HCT116 (cell line): ENCODE measurements at regions not wholly inside any gene's neighbourhood (a gene's known extent, or its start where the extent isn't known, plus 50 kb on each side); places are given as distances from the start of the nearest gene placed in this dataset.

Experiments used
- ATAC-seq: fragments of 200-7000 bp; cut with Tn5 transposase; 2 replicates; pipeline ENCODE4 v1.9.1; 2020; ENCODE audit warnings: mild to moderate bottlenecking, moderate library complexity
- BruUV-seq: library from RNA; stranded (reverse); fragments of 400-500 nt; replicated peaks from 2 replicates; lab custom pipeline; 2021; lab: Mats Ljungman, UMichigan
- CTCF ChIA-PET: fragments of 300-600 bp; sonication (Branson Sonifier 250); formaldehyde crosslinking; loops from one replicate; lab custom pipeline; 2021; ENCODE audit warnings: antibody characterized with exemption; lab: Charles Lee
- POLR2A ChIA-PET: fragments of 300-600, 350-600 bp; sonication (Branson Sonifier 250); formaldehyde crosslinking; loops from one replicate; lab custom pipeline; 2021; ENCODE audit warnings: antibody characterized with exemption; lab: Charles Lee
- RAD21 ChIA-PET, 2 experiments: fragments of 300-600 bp; sonication (Branson Sonifier 250); formaldehyde crosslinking; loops; one replicate each; lab custom pipeline; 2023; ENCODE audit warnings: low total read pairs in 2 of 2; ENCODE audit not compliant: uncharacterized antibody in 2 of 2, unreplicated experiment in 2 of 2, low non-redundant PET in 1 of 2; lab: Charles Lee
- DNase-seq: peaks from one replicate; pipeline ENCODE4 v3.0.0-alpha.2; 2010; ENCODE audit warnings: low read depth, low spot score
- H2AFZ ChIP-seq: fragments of 200-600 bp; shearing (Covaris generic), sonication (generic); 2 replicates; pipeline ENCODE4 v1.6.1; 2017; ENCODE audit warnings: low read depth, mixed run types, mixed read lengths, antibody characterized with exemption, low read length; ENCODE audit not compliant: poor library complexity, severe bottlenecking
- H3K27ac ChIP-seq: 2 replicates; pipeline ENCODE4 v1.5.1; 2012; ENCODE audit warnings: low read depth, low read length
- H3K27me3 ChIP-seq: fragments of 200-600 bp; sonication (generic); 2 replicates; pipeline ENCODE4 v1.6.1; 2016; ENCODE audit warnings: mixed run types, low read length, mixed read lengths; ENCODE audit not compliant: insufficient read depth
- H3K36me3 ChIP-seq, 2 experiments: fragments of 200-500 bp in 1 of 2; fragments of 200-600 bp in 1 of 2; sonication (Bioruptor generic) in 1 of 2; sonication (generic) in 1 of 2; 2 replicates each; pipeline versions ENCODE4 v1.5.1 to v1.6.1; 2014 to 2016; ENCODE audit warnings: low read length in 2 of 2, inconsistent platforms in 1 of 2, mixed read lengths in 1 of 2, mixed run types in 1 of 2; ENCODE audit not compliant: insufficient read depth in 2 of 2, control insufficient read depth in 1 of 2
- H3K4me1 ChIP-seq, 2 experiments: fragments of 200-600 bp in 1 of 2; sonication (generic) in 1 of 2; 2 replicates each; pipeline versions ENCODE4 v1.5.1 to v1.6.1; 2012 to 2017; ENCODE audit warnings: low read length in 2 of 2, inconsistent platforms in 1 of 2, mild to moderate bottlenecking in 1 of 2, mixed read lengths in 1 of 2, mixed run types in 1 of 2, moderate library complexity in 1 of 2; ENCODE audit not compliant: insufficient read depth in 2 of 2, control insufficient read depth in 1 of 2
- H3K4me2 ChIP-seq: fragments of 200-600 bp; sonication (generic); 2 replicates; pipeline ENCODE4 v1.6.1; 2017; ENCODE audit warnings: mixed run types, low read length, mixed read lengths
- H3K4me3 ChIP-seq, 2 experiments: fragments of 200-600 bp in 1 of 2; sonication (generic) in 1 of 2; replicated peaks in 1 of 2; 2 replicates each; pipeline ENCODE4 v1.5.1; 2011 to 2016; ENCODE audit warnings: low read length in 2 of 2, control low read depth in 1 of 2, low read depth in 1 of 2, mild to moderate bottlenecking in 1 of 2, mixed read lengths in 1 of 2, mixed run types in 1 of 2
- H3K79me2 ChIP-seq: fragments of 200-600 bp; sonication (generic); 2 replicates; pipeline ENCODE4 v1.6.1; 2017; ENCODE audit warnings: mild to moderate bottlenecking, mixed run types, low read length, moderate library complexity, mixed read lengths; ENCODE audit not compliant: insufficient read depth
- H3K9ac ChIP-seq: fragments of 200-600 bp; sonication (generic); 2 replicates; pipeline ENCODE4 v1.6.1; 2016; ENCODE audit warnings: low read length, mixed read lengths
- H3K9me2 ChIP-seq: fragments of 200-600 bp; sonication (generic), shearing (Covaris generic); 2 replicates; pipeline ENCODE4 v1.6.1; 2017; ENCODE audit warnings: mixed run types, mild to moderate bottlenecking, moderate library complexity; ENCODE audit not compliant: insufficient read depth
- H3K9me3 ChIP-seq, 2 experiments: fragments of 200-500 bp in 1 of 2; fragments of 200-600 bp in 1 of 2; sonication (Bioruptor generic) in 1 of 2; sonication (generic) in 1 of 2; 2 replicates each; pipeline ENCODE4 v1.6.1; 2014 to 2017; ENCODE audit warnings: low read length in 2 of 2, mixed read lengths in 2 of 2, inconsistent platforms in 1 of 2, low read depth in 1 of 2, mild to moderate bottlenecking in 1 of 2, mixed run types in 1 of 2, moderate library complexity in 1 of 2; ENCODE audit not compliant: control insufficient read depth in 1 of 2, insufficient read depth in 1 of 2
- H4K20me1 ChIP-seq: fragments of 200-600 bp; sonication (generic), shearing (Covaris generic); 2 replicates; pipeline ENCODE4 v1.6.1; 2017; ENCODE audit warnings: mixed run types, mild to moderate bottlenecking, moderate library complexity; ENCODE audit not compliant: insufficient read depth
- CBX3 ChIP-seq: IDR thresholded peaks from 2 replicates; pipeline ENCODE4 v1.6.1; 2012; ENCODE audit warnings: low read depth
- CEBPB ChIP-seq: IDR thresholded peaks from 2 replicates; pipeline ENCODE4 v1.6.1; 2012; ENCODE audit warnings: low read depth
- EGR1 ChIP-seq: IDR thresholded peaks from 2 replicates; pipeline ENCODE4 v1.6.1; 2012; ENCODE audit warnings: low read depth
- EZH2 ChIP-seq: fragments of 200-600 bp; sonication (generic); IDR thresholded peaks from 2 replicates; pipeline ENCODE4 v1.6.1; 2017; ENCODE audit warnings: antibody characterized with exemption, mixed run types
- POLR2A ChIP-seq: IDR thresholded peaks from 2 replicates; pipeline ENCODE4 v1.7.0; 2011; ENCODE audit warnings: borderline replicate concordance; ENCODE audit not compliant: insufficient read depth, insufficient read length; ENCODE audit errors: extremely low read depth
- SIN3A ChIP-seq: IDR thresholded peaks from 2 replicates; pipeline ENCODE4 v1.6.1; 2012; ENCODE audit warnings: low read depth
- SP1 ChIP-seq: IDR thresholded peaks from 2 replicates; pipeline ENCODE4 v1.6.1; 2012; ENCODE audit warnings: low read depth
- SRF ChIP-seq: IDR thresholded peaks from 2 replicates; pipeline ENCODE4 v1.6.1; 2012; ENCODE audit warnings: low read depth
- ZFX ChIP-seq: fragments of 450-650 bp; IDR thresholded peaks from 2 replicates; pipeline ENCODE4 v1.6.1; 2017
- ZNF274 ChIP-seq: fragments of 200-500 bp; sonication (Bioruptor generic); IDR thresholded peaks from 2 replicates; pipeline ENCODE4 v1.6.1; 2014; ENCODE audit warnings: mild to moderate bottlenecking, low read depth, low read length, inconsistent platforms
- intact Hi-C: fragments of 100-400 bp; cut with micrococcal nuclease; formaldehyde crosslinking; loops from 2 replicates; pipeline ENCODE4 v1.10.0; 2022
- TF ChIP-seq, protein P1 (sequence below): IDR thresholded peaks from 2 replicates; pipeline ENCODE4 v1.6.1; 2012

GRCh38 chr18:68409576-68409975 lies 305.3 kb downstream of the TMX3 start:
- peaks cover 10% of the 10 kb centered on the region in 2 experiments; a peak in 2 of 4 replicates for H3K9me3 ChIP-seq
- ChIA-PET CTCF (no interaction called here), POLR2A (no interaction called here), RAD21 (no interaction called here)
- DNase-seq (no peak), ATAC-seq (no peak)
- no peaks in the 10 kb centered on the region for H3K36me3 ChIP-seq
- no peak overlapping the region for H3K4me3 ChIP-seq
- no TSS peak for BruUV-seq
- no peak overlapping the region for H3K4me2 ChIP-seq
- no peaks in the 10 kb centered on the region for H4K20me1 ChIP-seq
- no peaks in the 10 kb centered on the region for H3K9me2 ChIP-seq
- no peak overlapping the region for H3K9ac ChIP-seq
- intact Hi-C loops: no loop called here
- H3K79me2 ChIP-seq: no peaks in the 10 kb centered on the region
- TF ChIP-seq, protein P1, sequence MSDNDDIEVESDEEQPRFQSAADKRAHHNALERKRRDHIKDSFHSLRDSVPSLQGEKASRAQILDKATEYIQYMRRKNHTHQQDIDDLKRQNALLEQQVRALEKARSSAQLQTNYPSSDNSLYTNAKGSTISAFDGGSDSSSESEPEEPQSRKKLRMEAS: no peak
- TF ChIP-seq SRF: no peak
- TF ChIP-seq EGR1: no peak
- no peak for TF ChIP-seq SP1
- no peak for TF ChIP-seq CBX3
- TF ChIP-seq, all 23 proteins: peak for 0
- Histone ChIP-seq H3K27ac (no peak overlapping the region), H3K27me3 (no peaks in the 10 kb centered on the region), H2AFZ (no peak overlapping the region), H3K4me1 (no peaks in the 10 kb centered on the region)

- DNase-seq: no peak
- no peak for ATAC-seq
- H3K9me3 ChIP-seq: peaks cover 9 to 13% of the 10 kb centered on the region in 2 experiments; a peak in 2 of 4 replicates
- POLR2A ChIA-PET: no interaction called here
- no peaks in the 10 kb centered on the region for H3K9me2 ChIP-seq
- H3K79me2 ChIP-seq: no peaks in the 10 kb centered on the region
- H4K20me1 ChIP-seq: no peaks in the 10 kb centered on the region
- TF ChIP-seq CEBPB (no peak), ZNF274 (no peak), EGR1 (no peak), CBX3 (no peak), SIN3A (no peak), ZFX (no peak), EZH2 (no peak), POLR2A (no peak)
- TF ChIP-seq, all 23 proteins: peak for 0
- Histone ChIP-seq H2AFZ (no peak overlapping the region), H3K27ac (no peak overlapping the region), H3K4me2 (no peak overlapping the region), H3K4me3 (no peak overlapping the region), H3K27me3 (no peaks in the 10 kb centered on the region), H3K9ac (no peak overlapping the region), H3K36me3 (no peaks in the 10 kb centered on the region), H3K4me1 (no peaks in the 10 kb centered on the region)
- CTCF ChIA-PET: no interaction called here
- RAD21 ChIA-PET: no interaction called here
- BruUV-seq: no TSS peak
- intact Hi-C loops: no loop called here
Measured at GRCh38 chr18:68406761-68407160, 308.1 kb downstream of the TMX3 start.
